Retinal pigment epithelial cell (primary cell): ENCODE measurements at regions not wholly inside any gene's neighbourhood (a gene's known extent, or its start where the extent isn't known, plus 50 kb on each side); places are given as distances from the start of the nearest gene placed in this dataset.

Experiments
- DNase-seq: peaks from one replicate; pipeline ENCODE4 v3.0.0-alpha.2; 2010; ENCODE audit warnings: low read depth
- H3K4me3 ChIP-seq: 2 replicates; pipeline ENCODE4 v1.5.1; 2011; ENCODE audit warnings: mild to moderate bottlenecking, low read length, control low read depth, moderate library complexity
- TF ChIP-seq, protein P1 (sequence below): conservative IDR thresholded peaks from 2 replicates; pipeline ENCODE4 v1.5.1; 2011; ENCODE audit warnings: low read depth, low read length, control low read depth, inconsistent platforms

DNA sequence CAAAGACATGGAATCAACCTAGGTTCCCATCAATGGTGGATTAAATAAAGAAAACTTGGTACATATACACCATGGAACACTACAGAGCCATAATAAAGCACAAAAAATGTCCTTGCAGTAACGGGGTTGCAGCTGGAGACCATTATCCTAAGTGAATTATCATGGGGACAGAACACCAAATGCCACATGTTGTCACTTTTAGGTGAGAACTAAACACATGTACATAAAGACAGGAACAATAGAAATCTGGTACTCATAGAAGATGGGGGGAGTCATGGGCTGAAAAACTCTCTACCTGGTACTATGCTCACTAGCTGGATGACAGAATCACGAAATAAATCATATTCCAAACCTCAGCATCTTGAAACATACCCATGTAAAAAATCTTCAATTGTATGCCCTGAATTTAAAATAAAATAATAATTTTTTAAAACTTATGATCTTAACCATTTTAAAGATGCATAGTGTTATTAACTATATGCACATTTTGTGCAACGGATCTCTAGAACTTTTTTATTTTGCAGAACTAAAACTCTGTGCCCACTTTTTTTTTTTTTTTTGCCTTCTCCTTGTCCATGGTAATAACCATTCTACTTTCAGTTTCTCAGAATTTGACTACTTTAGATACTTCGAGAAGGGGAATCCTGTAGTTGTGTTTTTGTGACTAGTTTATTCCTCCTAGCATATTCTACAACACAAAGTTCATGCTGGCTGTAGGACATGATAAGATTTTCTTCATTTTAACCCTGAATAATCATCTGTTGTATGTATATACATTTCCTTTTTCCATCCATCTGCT lies 1081.6 kb upstream of the ACO1 start:
- no peak overlapping the region for H3K4me3 ChIP-seq
- TF ChIP-seq, protein P1, sequence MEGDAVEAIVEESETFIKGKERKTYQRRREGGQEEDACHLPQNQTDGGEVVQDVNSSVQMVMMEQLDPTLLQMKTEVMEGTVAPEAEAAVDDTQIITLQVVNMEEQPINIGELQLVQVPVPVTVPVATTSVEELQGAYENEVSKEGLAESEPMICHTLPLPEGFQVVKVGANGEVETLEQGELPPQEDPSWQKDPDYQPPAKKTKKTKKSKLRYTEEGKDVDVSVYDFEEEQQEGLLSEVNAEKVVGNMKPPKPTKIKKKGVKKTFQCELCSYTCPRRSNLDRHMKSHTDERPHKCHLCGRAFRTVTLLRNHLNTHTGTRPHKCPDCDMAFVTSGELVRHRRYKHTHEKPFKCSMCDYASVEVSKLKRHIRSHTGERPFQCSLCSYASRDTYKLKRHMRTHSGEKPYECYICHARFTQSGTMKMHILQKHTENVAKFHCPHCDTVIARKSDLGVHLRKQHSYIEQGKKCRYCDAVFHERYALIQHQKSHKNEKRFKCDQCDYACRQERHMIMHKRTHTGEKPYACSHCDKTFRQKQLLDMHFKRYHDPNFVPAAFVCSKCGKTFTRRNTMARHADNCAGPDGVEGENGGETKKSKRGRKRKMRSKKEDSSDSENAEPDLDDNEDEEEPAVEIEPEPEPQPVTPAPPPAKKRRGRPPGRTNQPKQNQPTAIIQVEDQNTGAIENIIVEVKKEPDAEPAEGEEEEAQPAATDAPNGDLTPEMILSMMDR, result no peak
- DNase-seq, result no peak

- peak; percentile 86 for DNase-seq
- TF ChIP-seq, protein P1, result no peak
- H3K4me3 ChIP-seq, result no peak overlapping the region
Measured at GRCh38 chr9:31304576-31304975, 1079.9 kb upstream of the ACO1 start.

GRCh38 chr9:31314241-31314640 lies 1070.2 kb upstream of the ACO1 start:
- no peak for DNase-seq
- TF ChIP-seq, protein P1, result no peak
- no peak overlapping the region for H3K4me3 ChIP-seq

DNA sequence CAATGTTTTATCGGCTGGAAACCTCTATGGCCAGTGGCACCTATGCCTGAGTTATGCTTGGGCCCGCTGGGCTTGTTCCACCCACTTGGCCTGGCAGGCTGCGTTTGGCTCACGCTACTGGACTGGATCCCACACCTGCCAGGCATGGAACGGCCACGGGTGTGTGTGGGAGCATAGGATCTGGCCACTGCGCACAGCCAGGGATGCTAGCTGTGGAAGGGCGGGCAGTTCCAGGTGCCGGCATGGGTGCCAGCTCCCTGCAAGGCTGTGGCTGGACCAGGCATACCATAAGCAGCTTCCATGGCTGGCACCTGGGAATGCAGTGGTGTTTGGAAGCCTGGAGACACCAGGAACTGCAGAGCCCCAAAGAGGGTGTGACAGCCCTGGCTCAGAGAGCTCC lies 1063.9 kb upstream of the ACO1 start:
- H3K4me3 ChIP-seq, result no peak overlapping the region
- DNase-seq, result no peak
- TF ChIP-seq, protein P1, result no peak

DNA sequence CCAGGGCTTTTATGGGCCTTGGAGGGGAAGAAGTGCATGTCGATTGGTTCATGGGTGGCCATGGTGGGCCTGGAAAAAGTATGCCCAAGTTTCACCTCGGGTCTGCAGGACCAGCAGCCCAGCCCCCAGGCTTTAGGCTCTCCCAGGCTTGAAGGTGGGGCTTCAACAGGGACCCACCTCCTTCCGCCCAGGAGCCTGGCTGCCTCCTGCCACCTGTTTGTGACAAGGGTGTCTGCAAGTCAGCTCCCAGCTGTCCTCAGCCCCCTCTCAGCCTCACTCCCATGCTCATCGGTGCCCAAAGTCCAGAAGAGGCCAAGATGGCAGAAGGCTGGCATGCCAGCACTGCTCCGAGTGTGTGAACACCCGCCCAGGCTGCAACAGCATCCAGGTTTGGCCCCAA lies 1063.2 kb upstream of the ACO1 start:
- TF ChIP-seq, protein P1, result no peak
- no peak overlapping the region for H3K4me3 ChIP-seq
- DNase-seq, result no peak

DNA sequence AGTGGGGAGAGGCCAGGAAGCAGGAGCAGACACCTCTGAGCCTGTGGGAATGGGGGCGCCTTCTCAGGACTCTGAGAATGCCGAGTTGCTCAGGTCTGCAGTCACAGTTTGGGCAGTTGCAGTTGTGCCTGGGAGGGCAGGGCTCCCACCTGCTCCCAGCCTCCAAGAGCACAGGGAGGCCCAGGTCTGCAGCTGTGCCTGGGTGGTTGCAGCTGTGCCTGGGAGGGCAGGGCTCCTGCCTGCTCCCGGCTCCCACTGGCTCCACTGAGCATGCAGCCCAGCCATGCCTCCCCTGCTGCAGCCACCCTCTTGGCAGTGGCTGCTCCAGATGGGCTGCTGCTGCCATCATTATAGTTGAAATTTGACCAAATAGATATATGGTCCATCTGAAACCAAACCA lies 1062.8 kb upstream of the ACO1 start:
- TF ChIP-seq, protein P1, result no peak
- DNase-seq, result no peak
- H3K4me3 ChIP-seq, result no peak overlapping the region
